HG03457 (cell line): ENCODE measurements at regions not wholly inside any gene's neighbourhood (a gene's known extent, or its start where the extent isn't known, plus 50 kb on each side); places are given as distances from the start of the nearest gene placed in this dataset.

Experiments
- ATAC-seq: cut with Tn5 transposase; IDR thresholded peaks from one replicate; pipeline ENCODE4 v1.9.1; 2021; ENCODE audit warnings: moderate number of reproducible peaks; ENCODE audit not compliant: unreplicated experiment

DNA sequence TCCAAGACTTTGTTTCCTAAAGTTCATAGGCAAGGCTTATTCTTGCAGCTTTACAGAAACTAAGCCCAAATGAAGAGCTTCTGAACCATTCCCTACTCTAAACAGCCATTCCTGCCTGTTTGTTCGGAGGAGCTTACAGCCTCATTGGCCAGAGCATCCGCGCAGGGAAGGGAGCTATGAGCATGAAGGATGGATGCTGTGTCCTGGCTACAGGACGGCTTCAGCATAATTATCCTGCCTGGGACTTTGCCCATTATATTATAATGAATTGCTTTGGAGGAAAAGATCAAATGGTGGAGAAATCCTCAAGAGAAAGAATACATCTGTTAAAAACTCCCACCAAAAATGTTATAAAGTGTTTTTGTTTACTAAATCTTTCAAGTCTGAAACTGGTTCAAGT is 378.2 kb upstream of the BTBD3 start:
- ATAC-seq = no peak

- ATAC-seq = no peak
Measured at GRCh38 chr20:11540558-11540957, 377.1 kb upstream of the BTBD3 start.

- no peak for ATAC-seq
Measured at GRCh38 chr20:11542645-11543044, 375.0 kb upstream of the BTBD3 start.

DNA sequence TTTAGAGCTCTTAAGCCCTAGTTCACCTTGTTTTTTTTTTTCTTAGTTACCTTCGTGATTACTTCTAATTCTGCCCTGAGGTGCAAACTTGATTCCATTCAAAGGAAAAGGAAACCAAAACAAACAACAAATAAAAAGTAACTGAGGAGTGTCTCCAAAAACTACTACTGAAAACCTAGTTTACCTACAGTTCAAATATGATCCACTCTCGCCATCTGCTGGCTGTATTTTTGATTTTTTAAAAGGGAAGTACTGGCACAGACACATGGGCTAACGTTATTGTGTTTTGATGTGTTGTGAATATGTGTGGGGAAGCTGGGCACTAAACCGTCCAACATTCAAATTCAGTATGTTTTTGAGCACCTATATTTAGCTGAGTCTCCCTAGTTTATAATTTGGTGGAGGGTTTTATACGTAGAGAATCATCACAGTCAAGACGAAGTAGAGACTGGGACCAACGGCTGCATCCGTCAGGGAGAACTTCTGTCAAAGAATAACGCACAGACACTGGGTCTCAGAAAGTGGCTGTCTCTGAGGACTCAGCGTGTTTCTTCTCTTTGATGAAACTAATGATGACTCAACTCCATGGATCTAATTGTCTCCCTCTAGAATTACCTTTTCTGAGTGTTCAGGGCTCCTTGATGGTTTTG is 373.5 kb upstream of the BTBD3 start:
- no peak for ATAC-seq

GRCh38 chr20:11546939-11547338 is 370.8 kb upstream of the BTBD3 start:
- no peak for ATAC-seq

- ATAC-seq = no peak
Measured at GRCh38 chr20:11549172-11550103, 368.3 kb upstream of the BTBD3 start.

DNA sequence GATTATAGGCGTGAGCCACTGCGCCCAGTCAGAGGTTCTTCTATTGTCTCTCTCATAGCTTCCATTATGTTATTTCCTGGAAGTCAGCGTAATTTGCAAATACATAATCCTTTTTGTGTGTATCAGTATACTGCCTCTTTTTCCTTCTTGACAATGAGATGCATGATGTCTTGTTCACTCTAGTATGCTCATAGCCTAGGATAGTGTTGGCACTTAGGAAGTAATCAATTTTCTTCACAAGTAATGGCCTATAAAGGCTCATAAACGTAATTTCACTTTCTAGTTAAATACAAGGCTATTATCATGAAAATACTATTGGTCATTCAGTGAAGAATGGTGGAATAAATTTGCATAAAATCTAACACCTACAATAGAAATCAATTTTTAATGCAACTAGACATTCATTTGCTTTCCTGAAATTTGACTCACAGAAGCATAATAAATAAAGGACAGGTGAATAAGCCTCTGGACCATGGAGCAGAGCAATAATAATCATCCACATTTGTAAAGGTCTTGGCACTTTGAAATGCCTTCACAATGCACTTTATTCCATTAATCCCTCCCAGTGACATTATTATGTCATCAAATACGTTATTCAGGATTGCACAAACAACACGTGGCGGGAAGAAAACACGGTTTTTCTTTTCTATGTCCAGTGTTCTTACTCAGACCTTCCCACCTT is 366.9 kb upstream of the BTBD3 start:
- ATAC-seq = no peak

GRCh38 chr20:11551479-11551878 is 366.2 kb upstream of the BTBD3 start:
- ATAC-seq = no peak

- no peak for ATAC-seq
Measured at GRCh38 chr20:11553603-11554002, 364.1 kb upstream of the BTBD3 start.

DNA sequence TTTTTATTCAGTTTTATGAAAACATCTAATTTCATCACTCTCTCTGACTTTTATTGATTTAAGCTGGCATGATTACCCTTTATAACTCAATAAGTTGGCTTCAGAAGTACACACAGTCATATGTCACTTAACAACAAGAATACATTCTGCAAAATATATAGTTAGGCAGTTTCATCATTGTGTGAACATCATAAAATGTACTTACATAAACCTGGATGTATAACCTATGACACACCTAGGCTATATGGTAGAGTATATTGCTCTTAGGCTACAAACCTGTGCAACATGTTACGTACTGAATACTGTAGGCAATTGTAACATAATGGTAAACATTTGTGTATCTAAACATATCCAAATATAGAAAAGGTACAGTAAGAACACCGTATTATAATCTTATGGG is 362.2 kb upstream of the BTBD3 start:
- ATAC-seq = no peak

DNA sequence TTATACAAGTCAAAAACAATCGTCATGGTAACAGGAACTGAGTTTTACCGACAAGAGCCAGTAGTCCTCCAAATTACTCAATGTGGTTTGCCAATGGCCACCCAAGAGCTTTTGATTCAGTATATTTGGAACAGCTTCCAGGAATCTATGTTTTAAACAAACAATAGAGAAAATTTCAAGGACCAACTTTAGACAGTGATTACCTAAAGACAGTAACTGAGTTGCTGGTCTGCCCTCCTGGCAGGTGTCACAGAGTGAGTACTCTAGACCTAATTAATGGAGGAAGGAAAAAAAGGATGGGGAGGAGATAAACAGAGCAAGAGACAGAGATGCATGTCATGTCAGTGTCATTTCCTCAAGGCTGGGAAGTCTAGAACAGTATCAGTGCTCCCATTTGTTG is 361.3 kb upstream of the BTBD3 start:
- no peak for ATAC-seq

- ATAC-seq = no peak
Measured at GRCh38 chr20:11564491-11564890, 353.2 kb upstream of the BTBD3 start.

GRCh38 chr20:11569163-11569562 is 348.5 kb upstream of the BTBD3 start:
- ATAC-seq = no peak

- ATAC-seq = no peak
Measured at GRCh38 chr20:11573507-11573906, 344.2 kb upstream of the BTBD3 start.

DNA sequence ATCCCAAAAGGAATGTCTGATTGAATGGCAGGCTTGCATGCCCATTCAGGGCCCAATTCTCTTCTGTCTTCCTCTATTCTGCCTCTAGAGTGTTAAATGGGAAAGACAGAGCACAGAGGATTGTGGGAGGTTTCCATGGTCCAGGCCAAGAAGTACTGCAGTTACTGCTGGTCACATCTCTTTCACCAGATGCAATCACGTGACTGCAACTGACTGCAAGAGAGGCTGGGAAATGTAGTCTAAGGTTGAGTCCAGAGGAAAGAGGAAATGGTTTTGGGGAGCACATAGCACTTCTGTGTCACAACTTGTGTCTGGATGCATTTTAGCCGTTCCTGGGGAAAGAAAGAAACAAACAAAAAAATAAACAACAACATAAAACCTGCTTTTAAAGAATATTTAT is 336.4 kb upstream of the BTBD3 start:
- no peak for ATAC-seq

GRCh38 chr20:11582060-11582459 is 335.6 kb upstream of the BTBD3 start:
- no peak for ATAC-seq

- ATAC-seq = no peak
Measured at GRCh38 chr20:11585752-11586352, 331.8 kb upstream of the BTBD3 start.

DNA sequence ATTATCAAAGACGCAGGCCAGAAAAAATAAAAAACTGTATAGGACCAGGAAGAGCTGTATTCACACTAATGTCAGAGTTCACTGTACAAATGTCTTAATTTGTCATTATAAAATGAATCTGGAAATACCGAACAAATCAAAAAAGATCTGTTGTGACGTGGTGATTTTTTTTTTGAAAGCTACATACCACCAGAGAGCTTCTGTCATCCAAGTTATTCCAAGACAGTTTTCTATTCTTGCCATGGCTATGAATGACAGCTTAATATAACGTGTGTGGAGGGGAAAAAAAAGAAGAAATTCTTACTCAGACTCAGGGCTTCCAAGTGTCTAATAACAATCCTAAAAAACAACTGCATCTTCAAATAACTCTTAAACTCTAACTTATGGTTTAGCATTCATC is 328.8 kb upstream of the BTBD3 start:
- ATAC-seq = no peak

DNA sequence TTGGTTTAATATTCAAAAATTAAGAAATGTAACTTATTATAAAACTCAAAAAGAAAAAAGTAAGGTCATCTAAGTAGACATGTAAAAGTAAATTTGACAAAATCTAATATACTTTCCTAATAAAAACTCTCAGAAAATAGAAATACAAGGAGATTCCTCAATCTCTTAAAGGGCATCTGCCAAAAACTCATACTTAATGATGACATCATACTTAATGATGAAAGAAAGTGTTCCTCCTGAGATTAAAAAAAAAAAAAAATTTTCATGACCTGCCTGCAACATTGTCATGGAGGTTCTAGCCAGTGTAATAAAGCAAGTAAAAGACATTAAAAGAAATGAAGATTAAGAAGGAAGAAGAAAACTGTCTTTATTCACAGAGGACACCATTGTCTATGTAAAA is 325.7 kb upstream of the BTBD3 start:
- no peak for ATAC-seq

GRCh38 chr20:11604339-11604738 is 313.4 kb upstream of the BTBD3 start:
- no peak for ATAC-seq

DNA sequence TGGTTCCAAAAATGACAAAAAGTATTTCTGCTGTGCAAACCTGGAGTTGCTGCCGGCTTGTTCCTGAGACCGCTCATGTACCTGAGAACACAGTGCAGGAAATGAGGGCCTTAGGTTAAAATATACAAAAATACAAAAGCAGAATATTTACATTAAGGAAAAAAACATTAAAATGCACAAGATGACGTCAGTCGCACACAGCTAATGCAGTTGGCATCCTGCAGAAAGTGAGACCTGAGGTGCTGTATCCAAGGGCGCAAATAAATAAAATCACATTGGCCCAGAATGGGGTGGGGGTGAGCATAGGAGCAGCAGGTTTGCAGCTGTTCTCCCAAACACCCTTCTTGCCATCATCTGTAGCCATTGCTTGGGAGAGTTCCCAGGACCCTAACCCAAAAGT is 310.6 kb upstream of the BTBD3 start:
- no peak for ATAC-seq
